ENCODE measurements at regions not wholly inside any gene's neighbourhood (a gene's known extent, or its start where the extent isn't known, plus 50 kb on each side); places are given as distances from the start of the nearest gene placed in this dataset.

DNA sequence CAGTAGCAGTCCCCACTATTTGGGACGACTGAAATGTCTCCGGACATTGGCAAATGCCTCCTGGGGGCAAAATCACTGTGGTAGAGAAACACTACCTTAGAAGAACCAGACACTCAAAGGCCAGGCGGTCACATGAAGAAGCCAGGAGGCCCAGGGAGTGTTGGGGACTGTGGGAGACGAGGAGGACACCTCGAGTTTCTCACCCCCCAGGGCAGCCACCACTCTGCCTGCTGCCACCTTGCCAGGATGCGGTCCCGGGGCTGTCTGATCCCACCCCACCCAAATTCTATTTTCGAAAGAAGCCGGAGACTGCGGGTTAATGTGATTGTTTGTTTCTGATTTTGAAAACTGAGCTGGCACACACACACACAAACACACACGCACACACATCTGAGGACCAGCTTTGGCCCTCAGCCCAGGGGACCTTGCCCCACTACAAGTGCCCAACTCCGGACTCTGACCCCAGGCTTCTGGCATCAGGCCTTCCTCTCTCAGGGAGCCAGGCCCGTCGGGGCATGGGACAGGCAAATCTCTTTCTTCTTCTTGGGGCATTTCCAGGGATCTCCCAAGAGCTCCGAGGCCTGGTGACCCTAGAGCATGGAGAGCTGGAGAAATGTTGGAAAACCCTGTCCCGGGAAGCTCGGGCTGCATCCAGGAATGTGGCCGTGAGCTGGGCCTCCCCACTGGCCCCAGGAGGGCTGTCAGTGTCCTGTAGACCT is 187.5 kb upstream of the PMEPA1 start:
- Histone ChIP-seq H4K5ac (ENCODE audit: low read depth, low read length) (no peak overlapping the region), H3K9me1 (ENCODE audit: insufficient read depth, low read length) (no peaks in the 10 kb centered on the region), H3K56ac (ENCODE audit: extremely low read depth, insufficient read depth, low read length) (no peak overlapping the region), H2BK15ac (ENCODE audit: low read depth, low read length) (no peak overlapping the region), H3K23ac (ENCODE audit: low read depth, low read length) (no peak overlapping the region), H3K27ac (ENCODE audit: insufficient read depth, low read length) (no peak overlapping the region), H4K91ac (ENCODE audit: insufficient read depth, low read depth, low read length) (no peak overlapping the region), H2AK9ac (replicated peaks; ENCODE audit: low read depth, low read length, poor library complexity) (no peak overlapping the region), H3K4me2 (ENCODE audit: low read depth, low read length) (no peak overlapping the region), H2AK5ac (ENCODE audit: low read depth, low read length) (no peak overlapping the region), H4K8ac (ENCODE audit: low read depth in 2 of 2, low read length in 2 of 2) (no peak overlapping the region), H4K20me1 (ENCODE audit: insufficient read depth, low read length) (no peaks in the 10 kb centered on the region), H3K4ac (ENCODE audit: low read depth, low read length) (no peak overlapping the region), H3K14ac (replicated peaks; ENCODE audit: low read depth, low read length) (no peak overlapping the region), H2BK120ac (ENCODE audit: low read depth, low read length) (no peak overlapping the region), H3K9me3 (ENCODE audit: control insufficient read depth, insufficient read depth, low read length) (no peaks in the 10 kb centered on the region), H2BK5ac (ENCODE audit: low read depth, low read length, poor library complexity, severe bottlenecking) (no peak overlapping the region), H3K9ac (ENCODE audit: low read depth, low read length) (no peak overlapping the region), H2BK20ac (ENCODE audit: low read depth, low read length) (no peak overlapping the region), H3K79me1 (ENCODE audit: low read depth in 1 of 2, low read length in 2 of 2) (no peaks in the 10 kb centered on the region), H3K27me3 (ENCODE audit: control insufficient read depth, insufficient read depth, low read length) (peaks cover 9% of the 10 kb centered on the region), H3K18ac (ENCODE audit: low read depth, low read length) (no peak overlapping the region), H3K36me3 (ENCODE audit: control insufficient read depth, insufficient read depth, low read length) (no peaks in the 10 kb centered on the region), H3K4me3 (ENCODE audit: insufficient read depth, low read depth, low read length) (no peak overlapping the region), H3K4me1 (ENCODE audit: control insufficient read depth, insufficient read depth, low read length) (no peaks in the 10 kb centered on the region), H2AFZ (replicated peaks; ENCODE audit: low read length, poor library complexity) (no peak overlapping the region)
- WGBS, 2 experiments (ENCODE audit: extremely low coverage in 2 of 2, insufficient read length in 1 of 2): 90% methylated on average over 2 of the region's 18 CpGs; no CpG with 5 or more reads in 1 of the 2 experiments
- DNase-seq (no peak), ATAC-seq (ENCODE audit: low read depth) (no peak)
- no peak for TF ChIP-seq RCOR1 (IDR thresholded peaks at IDR 0.05; ENCODE audit: insufficient replicate concordance, low read length)
- TF ChIP-seq ELK1 (IDR thresholded peaks at IDR 0.05; ENCODE audit: borderline replicate concordance, low read depth, low read length): no peak
- TF ChIP-seq, protein P1, sequence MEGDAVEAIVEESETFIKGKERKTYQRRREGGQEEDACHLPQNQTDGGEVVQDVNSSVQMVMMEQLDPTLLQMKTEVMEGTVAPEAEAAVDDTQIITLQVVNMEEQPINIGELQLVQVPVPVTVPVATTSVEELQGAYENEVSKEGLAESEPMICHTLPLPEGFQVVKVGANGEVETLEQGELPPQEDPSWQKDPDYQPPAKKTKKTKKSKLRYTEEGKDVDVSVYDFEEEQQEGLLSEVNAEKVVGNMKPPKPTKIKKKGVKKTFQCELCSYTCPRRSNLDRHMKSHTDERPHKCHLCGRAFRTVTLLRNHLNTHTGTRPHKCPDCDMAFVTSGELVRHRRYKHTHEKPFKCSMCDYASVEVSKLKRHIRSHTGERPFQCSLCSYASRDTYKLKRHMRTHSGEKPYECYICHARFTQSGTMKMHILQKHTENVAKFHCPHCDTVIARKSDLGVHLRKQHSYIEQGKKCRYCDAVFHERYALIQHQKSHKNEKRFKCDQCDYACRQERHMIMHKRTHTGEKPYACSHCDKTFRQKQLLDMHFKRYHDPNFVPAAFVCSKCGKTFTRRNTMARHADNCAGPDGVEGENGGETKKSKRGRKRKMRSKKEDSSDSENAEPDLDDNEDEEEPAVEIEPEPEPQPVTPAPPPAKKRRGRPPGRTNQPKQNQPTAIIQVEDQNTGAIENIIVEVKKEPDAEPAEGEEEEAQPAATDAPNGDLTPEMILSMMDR (conservative IDR thresholded peaks at IDR 0.05; ENCODE audit: low read depth, low read length): no peak
- no peak for TF ChIP-seq USF2 (IDR thresholded peaks at IDR 0.05; ENCODE audit: low read depth, low read length)
- no peak for TF ChIP-seq MAFK (IDR thresholded peaks at IDR 0.05; ENCODE audit: low read depth, low read length)
- no peak for TF ChIP-seq CEBPB (IDR thresholded peaks at IDR 0.05; ENCODE audit: low read depth, low read length)
- TF ChIP-seq CHD1 (IDR thresholded peaks at IDR 0.05; ENCODE audit: low read depth, low read length): no peak
- TF ChIP-seq MXI1 (IDR thresholded peaks at IDR 0.05; ENCODE audit: borderline replicate concordance, low read depth, low read length): no peak
- no peak for TF ChIP-seq BHLHE40 (IDR thresholded peaks at IDR 0.05; ENCODE audit: low read depth, low read length)
- TF ChIP-seq MAZ (IDR thresholded peaks at IDR 0.05; ENCODE audit: borderline replicate concordance, low read depth, low read length): no peak
- TF ChIP-seq POLR2A (IDR thresholded peaks at IDR 0.05; ENCODE audit: low read depth, low read length): no peak
- TF ChIP-seq FOS (IDR thresholded peaks at IDR 0.05; ENCODE audit: low read depth, low read length): no peak
- ChIA-PET CTCF (no interaction called here), POLR2A (ENCODE audit: unreplicated experiment) (no interaction called here)
- intact Hi-C loops (cut with micrococcal nuclease) (no loop called here), dilution Hi-C loops (cut with HindIII; ENCODE audit: low sequenced_read_pairs, unreplicated experiment) (no loop called here), in situ Hi-C loops (cut with MboI; ENCODE audit: low sequenced_read_pairs) (no loop called here)
- no TSS peak for BruUV-seq (replicated peaks)

All from IMR-90 (cell line).